Stimulated activated naive CD8-positive, alpha-beta T cell treated with anti-CD3 and anti-CD28 coated beads, Interleukin-15, amount 100 ng/mL, for 72 hours (primary cell): ENCODE measurements at regions not wholly inside any gene's neighbourhood (a gene's known extent, or its start where the extent isn't known, plus 50 kb on each side); places are given as distances from the start of the nearest gene placed in this dataset.
A peak's percentile ranks its signal among the peaks of the same experiment; 100 is the strongest.
"Not testable (repeated sequence)": the region's sequence is repeated elsewhere in the genome, so short reads cannot be mapped to it uniquely, and the experiment has no call there.

Experiments used
- ATAC-seq: fragments of 150-1000 bp; cut with Tn5 transposase; 2 replicates; pipeline ENCODE4 v1.10.0; 2021; ENCODE audit warnings: mild to moderate bottlenecking, moderate library complexity
- DNase-seq, 2 donors: peaks; one replicate each; pipeline ENCODE4 v3.0.0; 2021 to 2022
- H3K27ac Mint-ChIP-seq, 2 donors: one replicate each; pipeline ENCODE4 v1.8.0; 2022; ENCODE audit warnings: mild to moderate bottlenecking in 2 of 2, mixed read lengths in 2 of 2, moderate library complexity in 2 of 2
- H3K27me3 Mint-ChIP-seq: one replicate; pipeline ENCODE4 v1.8.0; 2022; ENCODE audit warnings: mixed read lengths
- H3K4me1 Mint-ChIP-seq: one replicate; pipeline ENCODE4 v1.8.0; 2022; ENCODE audit warnings: mild to moderate bottlenecking, mixed read lengths
- H3K4me3 Mint-ChIP-seq, 2 donors: one replicate each; pipeline ENCODE4 v1.8.0; 2022; ENCODE audit warnings: mild to moderate bottlenecking in 2 of 2, mixed read lengths in 2 of 2, moderate library complexity in 1 of 2
- H3K9me3 Mint-ChIP-seq, 2 donors: one replicate each; pipeline ENCODE4 v1.8.0; 2022; ENCODE audit warnings: mixed read lengths in 2 of 2

DNA sequence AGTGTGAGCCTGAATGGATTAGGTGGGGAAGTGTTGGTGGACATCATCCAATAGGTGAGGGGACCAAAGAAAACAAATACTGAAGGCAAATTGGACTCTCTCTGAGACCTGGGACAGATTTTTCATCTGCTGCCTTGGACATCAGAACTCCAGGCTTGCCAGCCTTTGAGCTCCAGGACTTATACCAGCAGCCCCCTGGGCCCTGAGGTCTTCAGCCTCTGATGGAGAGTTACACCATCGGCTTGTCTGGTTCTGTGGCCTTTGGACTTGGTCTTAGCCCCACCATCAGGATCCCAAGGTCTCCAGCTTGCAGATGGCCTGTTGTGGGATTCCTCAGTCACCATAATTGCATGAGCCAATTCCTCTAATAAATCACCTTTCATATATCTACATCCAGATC lies 80.8 kb upstream of the SLC8A3 start:
- Mint-ChIP-seq H3K4me1 (no peaks in the 10 kb centered on the region), H3K9me3 (no peaks in the 10 kb centered on the region), H3K27ac (no peak overlapping the region), H3K4me3 (no peak overlapping the region), H3K27me3 (peaks cover 1% of the 10 kb centered on the region)
- DNase-seq (no peak), ATAC-seq (no peak)

DNA sequence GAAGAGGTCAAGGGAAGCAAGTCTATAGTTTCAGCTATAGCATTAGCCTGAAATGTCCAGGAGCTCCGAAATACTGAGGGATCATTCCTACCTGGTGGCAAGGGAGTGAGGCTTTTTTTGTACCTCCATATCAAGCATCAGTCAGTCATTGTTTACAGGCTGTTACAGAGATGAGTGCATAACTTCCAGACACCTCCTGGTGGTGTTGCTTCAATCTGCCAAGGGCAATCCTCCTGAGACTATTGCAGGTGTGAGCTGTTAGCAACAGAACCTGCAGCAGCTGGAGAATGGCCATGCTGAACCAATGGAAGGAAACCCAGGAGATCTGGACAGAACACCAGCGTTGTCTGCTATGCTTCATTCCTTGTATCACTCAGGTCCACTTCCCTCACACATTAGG lies 80.0 kb upstream of the SLC8A3 start:
- H3K4me3 Mint-ChIP-seq: no peak overlapping the region
- no peaks in the 10 kb centered on the region for H3K4me1 Mint-ChIP-seq
- H3K9me3 Mint-ChIP-seq: no peaks in the 10 kb centered on the region
- H3K27me3 Mint-ChIP-seq: peaks cover 9% of the 10 kb centered on the region
- no peak overlapping the region for H3K27ac Mint-ChIP-seq
- DNase-seq: no peak
- ATAC-seq: no peak

DNA sequence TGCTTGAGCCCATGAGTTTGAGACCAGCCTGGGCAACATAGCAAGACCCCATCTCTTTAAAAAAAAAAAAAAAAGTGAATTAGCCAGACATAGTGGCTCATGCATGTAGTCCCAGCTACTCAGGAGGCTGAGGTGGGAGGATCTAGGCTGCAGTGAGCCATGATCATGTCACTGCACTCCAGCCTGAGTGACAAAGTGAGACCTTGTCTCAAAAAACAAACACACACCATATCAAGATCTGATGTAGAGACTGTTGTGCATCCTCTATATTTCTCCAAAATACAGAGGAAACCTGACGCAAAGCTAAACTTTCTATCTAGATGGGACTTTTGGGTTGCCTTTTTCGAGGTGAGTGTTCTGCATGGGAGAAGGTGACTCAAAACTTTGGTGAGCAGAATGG lies 77.4 kb upstream of the SLC8A3 start:
- Mint-ChIP-seq H3K4me1 (no peaks in the 10 kb centered on the region), H3K4me3 (no peak overlapping the region), H3K27me3 (peaks cover 19% of the 10 kb centered on the region), H3K9me3 (no peaks in the 10 kb centered on the region), H3K27ac (no peak overlapping the region)
- ATAC-seq (no peak), DNase-seq (no peak)

DNA sequence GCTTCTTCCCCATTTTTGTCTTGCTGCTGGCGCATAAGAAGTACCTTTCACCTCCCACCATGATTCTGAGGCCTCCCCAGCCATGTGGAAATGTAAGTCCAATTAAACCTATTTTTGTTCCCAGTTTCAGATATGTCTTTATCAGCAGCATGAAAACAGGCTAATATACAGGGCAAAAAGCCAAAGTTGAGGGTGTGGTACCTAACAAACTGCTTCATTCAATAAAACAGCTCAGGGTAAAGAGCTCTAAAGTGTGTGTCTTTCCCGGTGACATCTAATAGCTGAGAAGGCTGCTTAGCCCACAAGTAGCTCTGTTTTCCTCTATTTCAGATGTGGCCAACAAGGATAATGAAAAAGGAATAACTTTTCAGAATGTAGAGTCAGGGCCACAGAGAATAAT lies 76.7 kb upstream of the SLC8A3 start:
- H3K27ac Mint-ChIP-seq: no peak overlapping the region

DNA sequence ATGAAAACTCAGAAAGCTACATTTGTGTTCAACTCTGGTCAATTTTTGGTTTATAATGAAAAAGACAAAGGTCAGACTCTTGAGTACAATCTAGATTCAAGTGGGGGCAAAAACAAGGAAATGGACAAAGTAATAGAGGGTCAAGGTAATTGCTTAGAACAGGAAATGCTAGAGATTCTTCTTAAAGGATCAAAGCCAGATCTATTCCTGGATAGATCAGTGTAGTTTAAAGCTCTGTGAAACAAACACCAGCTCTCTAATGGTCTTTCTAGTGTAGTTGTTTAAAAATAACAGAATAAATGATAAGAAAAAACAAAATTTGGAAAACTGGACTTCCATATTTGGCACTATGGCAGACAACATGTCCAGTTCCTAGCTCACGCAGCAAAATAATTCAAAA lies 70.7 kb upstream of the SLC8A3 start:
- DNase-seq: no peak
- ATAC-seq: no peak
- no peak overlapping the region for H3K27ac Mint-ChIP-seq
- H3K27me3 Mint-ChIP-seq: peaks cover 46% of the 10 kb centered on the region
- H3K4me1 Mint-ChIP-seq: no peaks in the 10 kb centered on the region
- no peak overlapping the region for H3K4me3 Mint-ChIP-seq
- H3K9me3 Mint-ChIP-seq: no peaks in the 10 kb centered on the region

More for the DNA sequence above, 76.7 kb upstream of the SLC8A3 start:
- Mint-ChIP-seq H3K27me3 (peaks cover 19% of the 10 kb centered on the region), H3K9me3 (no peaks in the 10 kb centered on the region), H3K4me3 (no peak overlapping the region), H3K4me1 (no peaks in the 10 kb centered on the region)
- DNase-seq (no peak), ATAC-seq (no peak)

DNA sequence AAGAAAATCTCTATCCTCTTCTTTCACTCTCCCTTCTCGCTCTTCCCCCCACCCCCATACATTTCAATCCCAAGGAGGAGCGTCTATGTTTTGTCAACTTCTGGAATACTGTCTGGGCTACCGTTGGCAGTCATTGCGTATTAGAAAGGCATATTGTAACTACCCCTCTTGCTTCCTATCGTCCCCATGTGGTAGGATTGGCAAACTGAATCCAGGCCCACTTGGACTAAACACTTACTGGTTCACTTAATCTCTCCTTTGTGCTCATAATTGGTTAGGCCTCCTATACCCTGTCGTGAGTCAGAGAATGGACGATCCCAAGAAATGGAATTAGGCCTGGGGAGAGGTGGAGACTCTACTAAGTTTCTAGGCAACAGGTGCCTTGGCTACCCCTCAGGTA lies 68.8 kb upstream of the SLC8A3 start:
- Mint-ChIP-seq H3K27ac (no peak overlapping the region), H3K27me3 (peaks cover 48% of the 10 kb centered on the region), H3K9me3 (no peaks in the 10 kb centered on the region), H3K4me1 (no peaks in the 10 kb centered on the region), H3K4me3 (no peak overlapping the region)
- DNase-seq: peak; percentile 10 to 17
- ATAC-seq: no peak

DNA sequence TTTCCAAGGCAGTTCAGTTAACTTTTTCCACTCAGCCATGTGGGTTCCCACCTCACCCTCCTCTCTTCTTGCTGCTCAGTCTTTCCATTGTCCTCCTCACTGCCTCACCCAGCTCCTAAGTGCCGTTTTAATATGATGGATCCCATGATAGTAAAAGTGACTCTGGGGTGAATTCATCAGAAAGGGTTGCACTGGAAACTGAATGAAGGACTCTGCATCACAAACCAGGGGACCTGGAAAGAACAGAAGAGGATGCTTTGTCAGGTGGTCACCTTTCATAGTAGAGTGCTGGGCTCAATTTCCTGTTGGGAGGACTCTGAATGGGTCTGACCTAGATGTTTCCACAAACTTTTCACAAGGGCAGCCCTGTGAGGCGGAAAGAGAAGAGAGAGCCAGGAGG lies 67.8 kb upstream of the SLC8A3 start:
- peaks cover 45% of the 10 kb centered on the region for H3K27me3 Mint-ChIP-seq
- no peak overlapping the region for H3K27ac Mint-ChIP-seq
- no peaks in the 10 kb centered on the region for H3K9me3 Mint-ChIP-seq
- ATAC-seq (no peak), DNase-seq (no peak)
- H3K4me3 Mint-ChIP-seq: peak overlapping the region in 1 of 2 donors; percentile 7
- H3K4me1 Mint-ChIP-seq: no peaks in the 10 kb centered on the region

DNA sequence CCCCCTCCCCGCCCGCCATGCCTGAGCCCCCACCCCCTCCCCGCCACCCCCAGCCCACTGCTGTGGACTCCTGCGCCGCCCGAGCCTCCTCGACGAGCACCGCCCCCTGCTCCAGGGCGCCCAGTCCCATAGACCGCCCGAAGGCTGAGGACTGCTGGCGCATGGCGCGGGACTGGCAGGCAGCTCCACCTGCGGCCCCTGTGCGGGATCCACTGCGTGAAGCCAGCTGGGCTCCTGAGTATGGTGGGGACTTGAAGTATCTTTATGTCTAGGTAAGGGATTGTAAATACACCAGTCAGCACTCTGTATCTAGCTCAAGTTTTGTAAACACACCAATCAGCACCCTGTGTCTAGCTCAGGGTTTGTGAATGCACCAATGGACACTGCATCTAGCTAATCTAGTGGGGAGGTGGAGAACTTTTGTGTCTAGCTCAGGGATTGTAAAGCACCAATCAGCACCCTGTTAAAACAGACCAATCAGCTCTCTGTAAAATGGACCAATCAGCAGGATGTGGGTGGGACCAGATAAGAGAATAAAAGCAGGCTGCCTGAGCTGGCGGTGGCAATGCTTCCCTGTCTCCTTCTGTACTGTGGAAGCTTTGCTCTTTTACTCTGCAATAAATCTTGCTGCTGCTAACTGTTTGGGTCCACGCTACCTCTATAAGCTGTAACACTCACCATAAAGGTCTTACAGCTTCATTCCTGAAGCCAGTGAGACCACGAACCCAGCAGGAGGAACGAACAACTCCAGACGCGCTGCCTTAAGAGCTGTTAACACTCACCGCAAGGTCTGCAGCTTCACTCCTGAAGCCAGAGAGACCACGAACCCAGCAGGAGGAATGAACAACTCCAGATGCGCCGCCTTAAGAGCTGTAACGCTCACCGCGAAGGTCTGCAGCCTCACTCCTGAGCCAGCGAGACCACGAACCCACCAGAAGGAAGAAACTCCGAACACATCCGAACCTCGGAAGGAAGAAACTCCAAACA lies 66.6 kb upstream of the SLC8A3 start:
- peak; percentile 72 for ATAC-seq
- Mint-ChIP-seq H3K27ac (peak overlapping the region in 1 of 2 donors; percentile 30), H3K4me3 (peak overlapping the region; percentile 80 to 83), H3K27me3 (peaks cover 45% of the 10 kb centered on the region)
- H3K9me3 Mint-ChIP-seq, H3K4me1 Mint-ChIP-seq: not testable (repeated sequence)
- DNase-seq: peak; percentile 31 to 48

DNA sequence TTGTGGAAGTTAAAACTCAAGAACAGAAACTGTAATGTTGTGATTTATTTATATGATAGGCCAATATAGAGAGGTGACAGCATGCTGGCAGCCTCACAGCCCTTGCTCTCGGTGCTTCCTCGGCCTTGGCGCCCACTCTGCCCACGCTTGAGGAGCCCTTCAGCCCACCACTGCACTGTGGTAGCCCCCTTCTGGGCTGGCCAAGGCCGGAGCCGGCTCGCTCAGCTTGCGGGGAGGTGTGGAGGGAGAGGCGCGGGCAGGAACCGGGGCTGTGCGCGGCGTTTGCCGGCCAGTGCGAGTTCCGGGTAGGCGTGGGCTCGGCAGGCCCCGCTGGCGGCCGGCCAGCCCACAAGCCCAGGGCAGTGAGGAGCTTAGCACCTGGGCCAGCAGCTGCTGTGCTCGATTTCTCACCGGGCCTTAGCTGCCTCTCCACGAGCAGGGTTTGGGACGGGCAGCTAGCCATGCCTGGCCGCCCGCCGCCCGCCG lies 65.8 kb upstream of the SLC8A3 start:
- no peak overlapping the region for H3K27ac Mint-ChIP-seq
- H3K27me3 Mint-ChIP-seq: peaks cover 51% of the 10 kb centered on the region
- H3K4me1 Mint-ChIP-seq: no peaks in the 10 kb centered on the region
- H3K9me3 Mint-ChIP-seq: no peaks in the 10 kb centered on the region
- peak overlapping the region; percentile 49 to 55 for H3K4me3 Mint-ChIP-seq
- DNase-seq (peak; percentile 19 to 26), ATAC-seq (peak; percentile 79)

DNA sequence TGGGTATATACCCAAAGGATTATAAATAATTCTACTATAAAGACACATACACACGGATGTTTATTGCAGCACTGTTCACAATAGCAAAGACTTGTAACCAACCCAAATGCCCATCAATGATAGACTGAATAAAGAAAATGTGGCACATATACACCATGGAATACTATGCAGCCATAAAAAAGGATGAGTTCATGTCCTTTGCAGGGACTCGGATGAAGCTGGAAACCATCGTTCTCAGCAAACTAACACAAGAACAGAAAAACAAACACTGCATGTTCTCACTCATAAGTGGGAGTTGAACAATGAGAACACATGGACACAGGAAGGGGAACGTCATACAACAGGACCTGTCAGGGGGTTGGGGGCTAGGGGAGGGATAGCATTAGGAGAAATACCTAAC lies 64.8 kb upstream of the SLC8A3 start:
- H3K27me3 Mint-ChIP-seq: peaks cover 51% of the 10 kb centered on the region
- not testable (repeated sequence) for ATAC-seq, H3K4me1 Mint-ChIP-seq, DNase-seq, H3K4me3 Mint-ChIP-seq, H3K9me3 Mint-ChIP-seq, H3K27ac Mint-ChIP-seq

DNA sequence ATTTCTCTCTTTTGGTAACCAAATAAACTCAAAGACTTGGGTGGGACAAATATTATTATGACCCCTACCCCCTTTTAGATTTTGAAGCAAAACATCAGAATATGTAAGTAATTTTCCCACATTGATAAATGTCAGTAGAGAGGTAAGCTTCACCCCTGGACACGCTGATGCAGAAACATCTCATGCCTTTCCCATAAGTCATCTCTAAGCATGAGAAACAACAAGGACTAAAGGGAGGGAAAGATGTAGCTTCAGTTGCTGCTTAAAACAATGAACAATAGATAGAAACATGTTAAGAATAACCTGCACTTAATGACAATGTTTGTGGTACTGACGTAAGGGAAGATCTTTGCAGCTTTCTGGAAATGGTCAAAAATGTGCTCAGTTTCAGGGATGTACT lies 56.3 kb upstream of the SLC8A3 start:
- Mint-ChIP-seq H3K27me3 (peaks cover 61% of the 10 kb centered on the region), H3K4me3 (no peak overlapping the region)

DNA sequence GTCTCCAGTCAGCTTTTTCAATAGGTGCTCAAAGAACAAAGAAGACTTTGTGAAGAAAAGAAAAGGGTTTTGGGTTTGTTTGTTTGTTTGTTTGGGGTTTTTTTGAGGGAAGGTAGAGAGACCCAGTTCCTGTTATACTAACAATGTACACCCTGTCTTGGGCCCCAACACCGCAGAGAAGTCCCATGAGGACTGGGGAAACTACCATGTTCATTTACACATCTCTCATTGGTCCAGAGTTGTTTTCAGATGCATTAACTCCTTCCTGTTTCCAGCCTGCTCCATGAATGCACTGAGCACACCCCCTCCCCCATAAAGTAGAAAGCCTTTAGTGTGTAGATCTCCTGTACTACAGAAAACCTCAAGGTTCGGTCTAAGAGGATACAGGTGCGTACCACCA lies 51.1 kb upstream of the SLC8A3 start:
- Mint-ChIP-seq H3K27me3 (peaks cover 60% of the 10 kb centered on the region), H3K4me1 (no peaks in the 10 kb centered on the region), H3K4me3 (no peak overlapping the region), H3K9me3 (peaks cover 0 to 13% of the 10 kb centered on the region in 2 donors), H3K27ac (no peak overlapping the region)
- DNase-seq (no peak), ATAC-seq (no peak)

More for the DNA sequence above, 56.3 kb upstream of the SLC8A3 start:
- no peak for ATAC-seq
- no peak for DNase-seq
- Mint-ChIP-seq H3K27ac (no peak overlapping the region), H3K9me3 (peaks cover 0 to 13% of the 10 kb centered on the region in 2 donors), H3K4me1 (no peaks in the 10 kb centered on the region)

DNA sequence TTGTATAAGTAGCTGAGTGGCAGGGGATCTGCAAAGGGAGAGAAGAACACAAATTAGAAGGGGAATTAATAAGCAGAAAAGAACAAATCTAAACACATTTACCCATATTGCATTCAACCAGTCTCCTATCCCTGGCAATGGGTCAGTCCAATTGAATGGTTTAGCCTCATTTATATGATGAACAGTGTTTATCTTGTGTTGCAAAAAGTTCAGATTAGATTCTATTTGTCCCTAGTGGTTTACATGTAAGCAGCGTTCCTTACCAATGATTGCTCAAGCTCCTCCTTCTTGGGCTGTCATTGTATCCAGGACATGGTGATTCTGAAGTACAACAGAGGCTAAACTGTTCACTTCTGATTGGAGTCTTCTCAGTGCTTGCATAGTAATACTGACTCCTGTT lies 49.9 kb upstream of the SLC8A3 start:
- not testable (repeated sequence) for ATAC-seq, H3K4me3 Mint-ChIP-seq, H3K27ac Mint-ChIP-seq, DNase-seq, H3K4me1 Mint-ChIP-seq
- H3K27me3 Mint-ChIP-seq: peaks cover 53% of the 10 kb centered on the region
- peaks cover 0 to 13% of the 10 kb centered on the region in 2 donors for H3K9me3 Mint-ChIP-seq
